RKO (cell line): ENCODE measurements at regions not wholly inside any gene's neighbourhood (a gene's known extent, or its start where the extent isn't known, plus 50 kb on each side); places are given as distances from the start of the nearest gene placed in this dataset.

Experiments used
- DNase-seq: peaks from one replicate; pipeline ENCODE4 v3.0.0-alpha.2; 2016; ENCODE audit warnings: low spot score

GRCh38 chr9:129258124-129258822, 80.2 kb upstream of the IER5L start:
- no peak for DNase-seq

DNA sequence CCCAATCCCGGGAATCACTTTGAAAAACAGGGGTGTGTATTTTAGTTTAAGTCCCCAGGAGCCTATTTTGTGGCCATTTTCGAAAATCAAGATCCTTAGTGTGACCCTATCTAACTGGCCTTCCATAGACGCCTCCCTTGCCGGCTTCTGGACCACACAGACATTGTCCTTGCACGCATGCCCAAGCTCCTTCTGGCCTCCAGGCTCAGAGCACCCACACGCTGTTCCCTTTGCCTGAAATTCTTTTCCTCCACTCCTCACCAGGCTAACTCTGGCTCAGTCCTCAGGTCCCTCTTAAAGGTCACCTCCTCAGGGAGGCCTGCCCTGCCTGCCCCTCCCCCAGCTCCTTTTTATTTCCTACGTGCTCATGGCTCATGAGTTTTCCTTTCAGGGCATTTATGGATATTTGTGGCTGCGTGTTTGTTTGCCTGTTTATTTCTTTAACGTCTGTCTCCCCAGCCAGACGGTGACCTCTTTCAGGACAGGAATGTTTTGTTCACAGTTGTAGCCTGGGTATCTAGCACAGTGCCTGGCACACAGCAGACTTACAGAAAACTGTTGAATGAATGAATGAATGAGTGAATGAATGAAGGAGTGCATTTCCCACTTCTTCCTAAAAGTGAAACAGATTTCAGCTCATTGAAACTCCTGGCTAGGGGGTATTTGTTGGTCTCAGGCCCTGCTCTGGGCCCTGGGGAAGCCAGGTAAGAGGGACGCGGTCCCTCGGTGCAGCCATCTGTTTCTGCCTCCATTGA, 79.1 kb upstream of the IER5L start:
- no peak for DNase-seq

GRCh38 chr9:129254566-129255287, 76.7 kb upstream of the IER5L start:
- no peak for DNase-seq

GRCh38 chr9:129253803-129254381, 75.8 kb upstream of the IER5L start:
- no peak for DNase-seq

- no peak for DNase-seq
Measured at GRCh38 chr9:129252937-129253802, 75.1 kb upstream of the IER5L start.

DNA sequence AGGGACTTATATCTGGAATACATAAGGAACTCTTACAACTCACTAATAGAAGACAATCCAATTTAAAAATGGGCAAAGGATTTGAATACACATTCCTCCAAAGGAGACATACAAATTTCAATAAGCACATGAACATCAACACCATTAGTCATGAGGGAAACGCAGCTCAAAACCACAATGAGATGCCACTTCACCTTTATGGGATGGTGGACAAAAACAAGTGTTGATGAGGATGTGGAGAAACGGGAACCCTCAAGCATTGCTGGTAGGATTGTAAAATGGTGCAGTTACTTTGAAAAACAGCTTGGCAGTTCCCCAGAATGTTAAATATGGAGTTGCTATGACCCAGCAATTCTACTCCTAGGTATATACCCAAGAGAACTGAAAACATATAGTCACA, 72.7 kb upstream of the IER5L start:
- DNase-seq = peak; percentile 32

DNA sequence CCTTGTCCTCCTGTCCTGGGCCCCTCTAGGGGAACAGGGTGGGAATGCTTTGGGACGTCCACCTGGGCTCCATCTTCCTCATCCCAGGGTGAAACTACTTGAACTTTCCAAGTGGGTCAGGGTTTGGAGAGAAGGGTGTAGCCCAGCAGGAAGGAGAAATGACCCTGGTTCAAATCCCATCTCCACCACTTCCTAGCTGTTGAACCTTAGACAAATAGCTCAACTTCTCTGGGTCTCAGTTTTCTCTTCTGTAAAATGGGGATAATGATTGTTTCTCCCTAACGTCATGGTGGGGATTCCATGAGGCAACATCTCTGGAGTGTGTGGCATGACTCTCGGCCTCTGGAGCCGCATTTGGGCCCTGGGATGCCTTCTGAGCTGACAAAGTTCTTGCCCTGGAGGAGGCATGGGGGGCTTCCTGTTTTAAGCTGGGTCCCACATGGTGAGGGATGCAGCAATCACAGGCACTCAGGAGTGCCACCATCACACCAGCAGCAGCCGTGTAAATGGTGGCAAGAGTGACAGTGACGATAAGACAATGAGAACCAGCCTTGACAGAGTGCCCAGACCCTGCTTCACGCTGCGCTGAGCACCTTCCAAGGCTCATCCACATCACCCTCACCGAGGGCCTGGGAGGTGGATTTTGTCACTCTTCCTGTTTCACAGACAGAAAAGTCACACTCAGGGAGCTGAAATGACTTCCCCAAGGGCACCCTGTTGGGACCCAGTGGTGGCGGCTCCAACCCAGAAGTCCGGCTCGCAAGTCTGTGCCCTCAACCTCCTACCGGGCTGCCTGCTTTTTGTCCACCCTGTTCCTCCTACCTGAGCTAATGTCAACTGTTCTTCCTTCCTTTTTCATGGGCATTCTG, 69.5 kb upstream of the IER5L start:
- no peak for DNase-seq

- peak; percentile 38 for DNase-seq
Measured at GRCh38 chr9:129245276-129245675, 67.2 kb upstream of the IER5L start.

GRCh38 chr9:129242971-129243561, 65.0 kb upstream of the IER5L start:
- peak; percentile 69 for DNase-seq

DNA sequence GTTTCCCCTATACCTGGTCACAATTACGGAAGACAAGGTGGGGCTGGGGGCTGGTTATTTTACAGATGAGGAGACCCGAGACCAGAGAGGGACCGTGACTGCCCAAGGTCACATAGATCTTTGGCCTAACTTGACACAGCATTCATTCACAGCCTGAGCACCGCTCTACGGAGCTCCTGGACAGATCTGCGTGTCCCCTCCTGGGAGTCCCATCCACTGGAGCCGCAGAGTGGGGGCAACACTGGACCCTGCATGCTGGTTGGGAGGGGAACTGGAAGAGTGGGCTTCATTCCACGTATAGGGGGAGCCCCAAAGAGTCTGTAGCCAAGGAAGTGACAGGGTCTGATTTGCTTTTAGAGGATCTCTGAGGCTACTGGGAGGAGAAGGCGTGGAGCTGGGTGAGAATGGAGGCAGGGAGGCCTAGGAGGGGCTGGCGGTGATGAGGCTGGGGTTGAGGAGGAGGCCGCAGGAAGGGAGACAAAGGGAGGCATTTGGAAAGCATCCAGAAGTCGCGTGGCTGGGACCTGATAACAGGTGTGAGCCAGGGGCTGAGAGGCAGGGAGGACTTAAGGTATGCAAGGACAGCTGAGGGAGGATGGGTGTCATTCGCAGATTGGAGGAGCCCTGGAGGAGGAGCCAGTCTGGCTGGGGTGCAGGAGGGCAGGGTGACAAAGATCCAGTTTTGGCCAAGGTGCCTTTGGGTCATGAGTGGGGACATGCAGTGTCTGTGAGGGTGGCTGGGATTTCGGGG, 64.3 kb upstream of the IER5L start:
- no peak for DNase-seq

GRCh38 chr9:129241725-129242124, 63.7 kb upstream of the IER5L start:
- no peak for DNase-seq

DNA sequence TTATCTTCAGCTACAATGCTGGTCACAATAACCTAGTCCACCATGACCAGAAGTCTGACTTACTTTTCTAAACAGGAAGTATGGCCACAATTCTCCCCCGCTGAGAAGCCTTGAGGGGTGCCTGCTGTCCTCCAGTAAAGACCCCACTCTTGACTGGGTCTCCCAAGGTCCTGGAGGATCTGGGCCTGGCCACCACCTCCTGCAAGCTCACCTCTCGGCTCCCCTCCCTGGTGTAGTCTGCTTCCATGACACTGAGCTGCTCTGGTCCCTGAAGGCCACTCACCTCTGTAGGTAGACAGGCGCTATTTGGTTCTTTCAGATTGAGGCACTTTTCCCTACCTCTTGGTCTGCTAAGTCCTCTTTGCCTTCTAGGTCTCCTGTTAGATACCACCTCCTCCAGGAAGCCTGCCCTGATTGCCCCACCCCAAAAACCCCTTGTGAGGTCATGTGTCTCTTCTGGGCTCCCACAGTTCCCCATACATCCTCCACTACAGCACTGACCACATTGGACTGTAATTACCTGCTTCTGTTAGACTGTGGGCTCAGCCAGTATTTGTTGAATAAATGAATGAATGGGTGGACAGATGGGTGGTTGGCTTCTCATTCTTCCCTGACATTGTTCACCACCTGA, 62.6 kb upstream of the IER5L start:
- no peak for DNase-seq

DNA sequence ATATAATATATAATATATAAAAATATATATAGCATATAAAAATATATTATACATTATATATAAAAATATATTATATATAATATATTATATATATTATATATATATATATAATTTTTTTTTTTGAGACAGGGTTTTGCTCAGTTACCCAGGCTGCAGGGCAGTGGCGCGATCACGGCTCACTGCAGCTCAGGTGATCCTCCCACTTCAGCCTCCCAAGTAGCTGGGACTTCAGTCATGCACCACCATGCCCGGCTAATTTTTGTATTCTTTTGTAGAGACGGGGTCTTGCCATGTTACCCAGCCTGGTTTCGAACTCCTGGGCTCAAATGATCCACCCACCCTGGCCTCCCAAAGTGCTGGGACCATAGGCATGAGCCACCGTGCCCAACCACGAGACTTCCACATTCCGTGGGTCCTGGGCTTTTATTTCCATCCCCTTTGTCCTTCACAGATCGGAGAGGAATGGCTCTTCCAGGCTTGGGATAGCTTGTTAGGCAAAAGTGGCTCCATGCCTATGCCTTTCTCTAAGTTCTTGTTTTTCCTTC, 62.0 kb upstream of the IER5L start:
- DNase-seq = no peak

DNA sequence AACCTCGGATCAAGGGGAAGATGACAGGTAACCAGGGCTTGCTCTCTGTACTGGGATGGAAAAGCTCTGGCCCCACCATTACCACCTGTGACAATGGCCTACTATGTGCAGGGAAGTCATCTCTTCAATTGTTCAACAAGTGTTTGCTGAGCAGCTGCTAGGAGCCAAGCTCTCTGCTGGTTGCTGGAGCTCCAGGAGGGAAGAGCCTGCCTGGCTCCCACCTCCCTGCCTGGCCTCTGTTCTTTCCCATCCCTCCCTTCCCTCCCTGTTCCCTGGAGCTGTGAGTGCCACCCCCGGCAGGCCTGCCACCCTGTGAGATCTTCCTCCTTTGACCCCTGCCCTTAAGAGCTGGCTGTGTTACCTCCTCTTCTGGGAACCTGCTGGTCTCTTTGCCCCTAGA, 59.7 kb upstream of the IER5L start:
- no peak for DNase-seq

- peak; percentile 89 for DNase-seq
Measured at GRCh38 chr9:129237164-129237611, 59.1 kb upstream of the IER5L start.

DNA sequence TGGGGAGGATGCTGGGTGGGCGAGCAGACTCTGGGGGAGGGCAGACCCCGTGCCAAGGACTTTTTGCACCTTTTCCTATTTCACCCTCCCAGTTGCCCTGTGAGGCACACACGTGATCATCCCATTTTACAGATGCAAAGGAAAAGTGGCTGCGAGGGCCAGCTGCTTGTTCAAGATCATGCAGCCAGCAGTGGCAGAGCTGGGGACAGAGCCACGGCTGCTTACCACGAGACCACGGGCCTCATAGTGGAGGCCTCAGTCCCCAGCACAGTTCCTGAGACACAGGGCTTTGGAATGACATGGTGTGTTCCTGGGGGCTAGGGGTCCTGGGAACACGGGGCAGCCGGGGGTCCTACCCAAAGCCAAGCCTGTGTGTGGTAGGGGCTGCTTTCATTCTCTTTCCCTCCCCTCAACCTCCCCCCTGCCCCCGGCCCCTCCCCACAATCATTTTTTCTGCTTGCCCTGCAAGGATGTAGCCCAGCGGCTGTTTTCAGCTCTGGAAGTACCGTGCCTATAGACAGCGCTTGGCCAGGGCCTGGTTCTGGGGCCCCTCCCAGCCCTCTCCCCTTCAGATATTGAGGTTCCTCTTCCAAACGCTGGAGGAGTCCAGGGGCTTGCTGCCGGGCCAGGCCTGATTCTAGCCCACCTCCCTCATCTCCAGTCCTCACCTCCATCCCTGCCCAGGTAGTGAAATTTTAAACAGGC, 58.5 kb upstream of the IER5L start:
- DNase-seq = no peak

DNA sequence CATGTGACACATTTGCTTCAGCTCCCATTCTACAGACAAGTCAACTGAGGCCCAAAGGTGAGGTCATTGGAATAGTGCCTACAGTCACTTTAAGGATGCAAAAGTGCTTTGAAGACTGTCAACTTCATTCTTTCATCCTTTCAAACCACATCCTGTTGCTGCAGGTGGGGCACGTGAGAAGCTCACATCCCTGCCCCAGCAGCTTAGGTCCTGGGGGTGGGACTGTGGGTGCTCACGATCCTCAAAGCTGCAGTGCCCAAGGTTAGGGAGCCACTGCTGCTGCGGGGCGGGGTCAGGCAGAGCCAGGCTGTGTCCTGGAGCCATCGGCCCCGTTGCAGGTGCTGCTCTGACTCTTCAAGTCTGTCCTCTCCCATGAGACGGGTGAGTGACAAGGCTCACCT, 57.9 kb upstream of the IER5L start:
- DNase-seq = no peak
